SW 1271 (cell line): ENCODE measurements at regions not wholly inside any gene's neighbourhood (a gene's known extent, or its start where the extent isn't known, plus 50 kb on each side); places are given as distances from the start of the nearest gene placed in this dataset.
"Not testable (repeated sequence)": the region's sequence is repeated elsewhere in the genome, so short reads cannot be mapped to it uniquely, and the experiment has no call there.

ENCODE experiments used
- DNase-seq, 2 experiments: peaks; one replicate each; lab custom pipeline; 2025; lab: John Stamatoyannopoulos, UW

DNA sequence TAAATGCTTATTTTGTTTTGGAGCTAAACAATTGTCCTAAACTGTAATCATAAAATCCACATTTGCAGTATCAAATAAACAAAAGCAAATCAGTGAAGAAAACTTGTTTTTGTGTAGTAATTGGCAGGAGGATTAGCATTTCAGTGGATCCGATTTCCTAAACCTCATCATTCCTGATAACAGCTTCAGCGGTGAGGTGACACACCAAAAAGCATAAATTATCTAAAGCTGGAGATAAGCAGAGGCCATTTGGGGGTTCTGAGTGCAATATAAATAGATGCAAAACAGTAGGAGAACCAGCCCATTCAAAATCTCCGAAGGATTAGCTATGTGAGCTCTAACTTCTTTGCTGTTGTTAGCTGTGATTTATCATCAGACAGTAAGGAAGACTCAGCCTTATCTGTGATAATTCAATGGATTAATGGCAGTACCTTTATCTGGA, 235.8 kb downstream of the EPHA7 start:
- DNase-seq: no peak

GRCh38 chr6:93182938-93183479, 236.3 kb downstream of the EPHA7 start:
- DNase-seq: no peak

GRCh38 chr6:93177918-93178317, 241.4 kb downstream of the EPHA7 start:
- no peak for DNase-seq

- DNase-seq: no peak
Observed at GRCh38 chr6:93177438-93177837, 241.9 kb downstream of the EPHA7 start.

DNA sequence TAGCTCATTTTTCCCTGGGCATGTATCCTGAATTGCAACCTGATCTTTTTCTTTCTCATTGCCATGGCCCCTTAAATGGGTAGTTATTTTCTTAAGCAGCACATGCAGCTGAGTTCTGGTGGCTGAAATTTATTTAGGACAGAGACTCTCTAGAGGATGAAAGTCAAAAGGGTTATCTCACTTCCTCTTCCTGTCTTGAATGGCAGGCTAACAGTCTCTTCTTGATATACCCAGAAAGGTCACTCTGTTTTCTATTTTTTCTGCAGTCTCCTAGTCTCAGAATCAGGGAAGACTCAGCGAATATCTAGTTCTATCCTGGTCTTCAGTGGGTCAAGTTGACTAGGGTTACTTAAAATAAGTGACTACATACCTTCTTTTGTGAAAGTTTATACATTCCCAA, 243.3 kb downstream of the EPHA7 start:
- no peak for DNase-seq

GRCh38 chr6:93173573-93173972, 245.8 kb downstream of the EPHA7 start:
- not testable (repeated sequence) for DNase-seq

GRCh38 chr6:93165850-93166430, 253.4 kb downstream of the EPHA7 start:
- no peak for DNase-seq

GRCh38 chr6:93164781-93165180, 254.6 kb downstream of the EPHA7 start:
- DNase-seq: no peak

DNA sequence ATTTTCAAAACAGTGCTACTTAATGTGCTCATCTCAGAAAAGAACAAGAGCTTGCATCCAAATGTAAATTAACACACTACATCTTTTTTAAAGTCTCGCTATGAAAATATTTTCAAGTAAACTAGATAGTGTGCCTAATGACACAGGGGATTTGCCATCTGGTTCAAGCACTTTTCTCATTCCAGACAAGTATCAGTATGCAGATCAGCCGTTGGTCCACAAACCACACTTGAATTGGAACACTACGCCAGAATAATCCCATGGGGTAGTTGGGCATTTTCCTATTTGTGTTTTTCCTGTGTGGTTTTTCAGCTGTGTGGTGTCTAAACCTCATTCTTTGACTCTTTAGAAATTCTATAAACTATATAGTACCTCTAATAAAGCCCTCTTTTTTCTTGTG, 256.2 kb downstream of the EPHA7 start:
- no peak for DNase-seq

GRCh38 chr6:93139408-93140081, 279.8 kb downstream of the EPHA7 start:
- DNase-seq: no peak

- DNase-seq: no peak
Observed at GRCh38 chr6:93136111-93136510, 283.2 kb downstream of the EPHA7 start.

DNA sequence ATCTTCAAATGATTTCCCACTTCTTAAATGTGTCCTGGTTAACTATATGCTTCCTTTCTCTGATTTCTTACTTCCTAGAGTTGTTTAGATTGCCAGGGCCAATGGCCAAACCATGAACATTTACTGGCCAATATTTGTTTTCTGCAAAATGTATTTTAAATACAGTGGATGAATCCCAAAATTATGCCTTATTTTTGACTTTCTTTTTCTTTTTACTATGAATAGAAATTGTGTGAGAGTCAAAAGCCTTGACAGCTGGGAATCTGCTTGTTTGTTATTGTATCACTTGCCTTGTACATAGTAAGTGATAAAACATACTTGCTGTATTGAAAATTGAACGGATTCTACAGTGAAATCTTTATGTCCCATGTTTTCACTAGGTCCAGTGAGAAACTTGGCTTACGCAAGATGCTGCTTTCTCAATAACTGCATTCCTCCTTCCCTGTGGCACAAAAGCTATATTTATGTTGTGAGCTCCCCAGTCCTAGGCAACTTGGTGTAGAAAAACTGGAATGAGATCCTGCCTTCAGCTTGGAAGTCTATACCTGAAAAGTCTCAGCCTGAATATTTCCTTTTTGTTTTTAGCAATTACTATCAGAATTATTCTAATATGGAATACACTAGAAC, 295.2 kb downstream of the EPHA7 start:
- no peak for DNase-seq

GRCh38 chr6:93123585-93123984, 295.8 kb downstream of the EPHA7 start:
- DNase-seq: no peak

DNA sequence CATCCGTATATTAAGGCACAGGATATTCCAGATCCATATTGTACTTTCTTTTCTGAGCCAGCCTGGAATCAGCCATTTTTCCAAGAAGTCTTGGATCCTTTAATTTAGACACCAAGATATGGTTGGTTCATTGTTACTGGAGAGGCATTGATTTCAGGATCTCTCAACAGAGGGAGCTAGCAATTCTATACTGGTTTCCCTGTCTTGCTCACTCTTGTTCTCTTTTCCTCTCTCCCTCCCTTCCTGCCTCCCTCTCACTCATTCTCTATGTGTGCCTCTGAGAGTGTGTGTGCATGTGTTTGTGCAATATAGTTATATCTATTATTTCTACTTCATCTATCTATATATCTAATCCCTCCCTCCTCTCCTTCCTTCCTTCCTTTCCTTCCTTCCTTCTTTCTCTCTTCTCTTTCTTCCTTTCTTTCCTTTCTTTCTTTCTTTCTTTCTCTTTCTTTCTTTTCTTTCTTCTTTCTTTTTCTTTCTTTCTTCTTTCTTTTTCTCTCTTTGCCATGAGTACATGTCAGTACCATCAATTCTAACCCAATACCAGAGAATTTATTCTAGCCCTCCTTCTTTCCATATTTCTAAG, 299.1 kb downstream of the EPHA7 start:
- no peak for DNase-seq

DNA sequence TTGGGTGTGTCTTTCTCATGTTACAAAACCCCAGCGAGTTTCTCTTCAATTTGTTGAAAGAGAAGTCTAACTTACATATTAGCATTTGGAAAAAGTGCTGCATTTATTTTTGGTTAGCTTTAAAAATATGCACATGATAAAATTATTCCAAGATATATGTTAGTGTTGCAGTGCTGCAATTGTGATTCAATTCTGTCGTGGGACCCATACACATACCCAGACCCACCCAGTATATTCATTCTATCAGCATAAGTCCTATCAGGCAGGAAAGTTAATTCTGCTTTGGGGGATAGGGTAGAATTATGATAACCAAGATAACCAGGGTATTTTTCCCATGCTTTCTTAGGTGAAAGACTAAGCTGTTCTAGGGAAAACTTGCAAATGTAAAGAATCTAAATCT, 313.5 kb downstream of the EPHA7 start:
- DNase-seq: no peak

GRCh38 chr6:93105017-93105416, 314.3 kb downstream of the EPHA7 start:
- DNase-seq: no peak

DNA sequence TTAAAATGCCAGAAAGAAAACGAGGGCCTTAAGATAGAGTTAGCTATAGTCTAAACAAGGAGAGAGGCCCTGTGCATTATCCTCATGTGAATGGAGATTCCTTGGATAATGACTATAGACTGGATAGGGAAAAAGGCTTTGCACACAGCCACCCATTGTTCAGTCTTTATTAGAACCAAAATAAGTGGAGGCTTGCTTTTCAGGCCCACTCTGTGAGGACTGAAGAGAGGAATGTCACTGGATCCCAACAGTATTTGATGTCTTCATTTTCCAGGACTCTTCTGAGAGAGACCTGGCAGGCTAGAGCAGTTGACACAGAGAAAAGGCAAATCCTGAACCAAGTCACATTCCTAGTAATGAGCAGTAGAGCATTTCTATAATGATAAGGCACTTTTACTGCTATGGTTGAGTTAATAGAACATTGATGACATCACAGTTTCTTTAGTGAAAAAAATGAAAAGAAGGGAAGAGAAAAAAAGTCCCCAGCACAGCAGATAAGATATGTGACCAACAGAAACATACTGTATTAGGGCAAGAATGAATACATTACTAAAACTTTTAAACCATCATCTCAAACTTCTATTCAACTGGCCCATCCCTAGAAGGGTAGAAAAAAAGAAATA, 315.1 kb downstream of the EPHA7 start:
- DNase-seq: no peak

DNA sequence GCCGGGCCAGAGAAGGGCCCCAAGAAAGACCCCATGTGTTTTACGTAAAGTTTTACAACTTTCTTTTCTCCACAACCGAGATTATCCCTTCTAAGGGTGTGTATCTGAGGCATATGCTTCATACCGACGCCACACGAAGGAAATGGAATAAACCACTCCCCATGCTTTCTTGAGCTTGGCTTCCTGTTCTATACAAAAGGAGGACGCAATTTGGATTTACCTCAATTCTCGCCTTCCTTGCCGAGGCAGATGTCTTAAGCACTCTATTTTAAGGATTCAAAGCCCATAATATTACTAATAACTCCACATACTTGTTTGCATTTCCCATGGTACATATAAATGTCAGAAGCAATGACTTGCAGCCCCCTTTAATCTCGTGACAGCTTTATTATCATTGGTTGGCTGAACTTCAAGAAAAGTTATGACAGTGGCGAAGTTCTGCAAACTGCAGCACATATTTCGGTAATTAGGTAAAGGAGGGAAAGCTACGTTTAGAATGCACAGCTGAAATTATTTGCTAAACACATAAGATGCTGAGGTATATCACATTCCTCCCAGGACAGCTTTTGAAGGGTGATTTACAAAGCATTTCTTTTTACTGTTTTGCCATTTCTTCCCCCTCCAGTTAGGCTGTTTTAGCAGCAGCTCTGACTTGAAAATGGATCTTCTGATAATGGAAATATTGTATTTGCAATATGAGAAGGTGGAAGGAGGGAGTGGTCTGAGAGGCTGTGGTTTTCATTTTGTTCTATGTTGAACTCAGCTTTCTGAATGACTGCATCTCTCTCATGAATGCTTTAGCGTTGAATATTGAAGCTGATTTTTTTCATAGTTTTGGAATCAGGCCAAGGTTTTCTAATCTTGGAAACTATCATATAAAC, 330.5 kb downstream of the EPHA7 start:
- DNase-seq: no peak

GRCh38 chr6:93087606-93088005, 331.8 kb downstream of the EPHA7 start:
- no peak for DNase-seq

DNA sequence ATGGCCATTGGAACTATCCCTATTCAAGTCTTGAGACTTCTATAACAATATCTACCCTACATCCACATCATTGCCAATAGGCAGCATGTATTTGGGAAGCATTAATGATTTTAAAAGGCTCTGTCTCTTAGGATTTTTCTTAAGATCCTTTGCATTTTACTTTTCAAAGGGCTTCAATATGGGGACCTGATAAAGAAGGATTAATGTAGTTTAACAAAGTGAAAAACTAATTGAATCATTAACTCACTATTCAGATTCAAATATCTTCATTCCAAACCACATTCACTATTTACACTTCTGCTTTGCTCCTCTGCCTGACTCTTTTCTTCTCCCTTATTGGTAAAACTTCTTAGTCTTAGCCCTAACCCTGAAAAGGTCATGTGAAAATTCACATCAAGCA, 333.0 kb downstream of the EPHA7 start:
- DNase-seq: no peak
